Thyroid gland (tissue), 4 donors: ENCODE measurements at regions not wholly inside any gene's neighbourhood (a gene's known extent, or its start where the extent isn't known, plus 50 kb on each side); places are given as distances from the start of the nearest gene placed in this dataset.
"Not testable (repeated sequence)": the region's sequence is repeated elsewhere in the genome, so short reads cannot be mapped to it uniquely, and the experiment has no call there.

Experiments
- DNase-seq, 2 donors: peaks; one replicate each; pipeline ENCODE4 v3.0.0-alpha.2; 2019
- H3K27ac ChIP-seq, 3 donors: fragments of 200-600 bp; sonication (generic); 1 replicate in 2 of 3; 2 replicates in 1 of 3; pipeline ENCODE4 v1.5.1; 2016 to 2019; ENCODE audit warnings: mild to moderate bottlenecking in 1 of 3, moderate library complexity in 1 of 3
- H3K27me3 ChIP-seq: fragments of 200-600 bp; sonication (generic); one replicate; pipeline ENCODE4 v1.5.1; 2019
- H3K36me3 ChIP-seq, 2 donors: fragments of 200-600 bp; sonication (generic); one replicate each; pipeline ENCODE4 v1.5.1; 2016 to 2019
- H3K4me1 ChIP-seq, 2 donors: fragments of 200-600 bp; sonication (generic); one replicate each; pipeline ENCODE4 v1.5.1; 2017 to 2019
- H3K4me3 ChIP-seq, 3 donors: fragments of 200-600 bp; sonication (generic); replicated peaks in 1 of 3; 1 replicate in 2 of 3; 2 replicates in 1 of 3; pipeline ENCODE4 v1.5.1; 2016; ENCODE audit warnings: mild to moderate bottlenecking in 1 of 3
- H3K9me3 ChIP-seq: fragments of 200-600 bp; sonication (generic); one replicate; pipeline ENCODE4 v1.5.1; 2017
- CTCF ChIP-seq, 6 experiments: fragments of 200-600 bp in 3 of 6; fragments of 450-650 bp in 3 of 6; sonication (generic) in 3 of 6; IDR thresholded peaks; one replicate each; pipeline ENCODE4 v1.5.1; 2016 to 2019; ENCODE audit warnings: antibody characterized with exemption in 6 of 6, mild to moderate bottlenecking in 2 of 6, inconsistent platforms in 1 of 6, moderate library complexity in 1 of 6
- POLR2A ChIP-seq, 2 donors: fragments of 450-650 bp; IDR thresholded peaks; one replicate each; pipeline ENCODE4 v1.6.1; 2017; ENCODE audit warnings: antibody characterized with exemption in 2 of 2, mild to moderate bottlenecking in 2 of 2, moderate library complexity in 1 of 2
- WGBS, 2 donors: methylation state at CpG; one replicate each; pipeline ENCODE4 v1.1.5; 2017; 5-methylcytosine and 5-hydroxymethylcytosine counted together
- intact Hi-C: fragments of 100-400 bp; cut with DNase I; formaldehyde crosslinking; loops from one replicate; pipeline ENCODE4 v1.15.1; 2023

- Histone ChIP-seq H3K9me3 (no peaks in the 10 kb centered on the region), H3K4me3 (no peak overlapping the region), H3K36me3 (no peaks in the 10 kb centered on the region), H3K27me3 (no peaks in the 10 kb centered on the region), H3K27ac (no peak overlapping the region), H3K4me1 (no peaks in the 10 kb centered on the region)
- intact Hi-C loops, result no loop called here
- DNase-seq, result no peak
- 73 to 77% methylated on average over 4 of the region's 4 CpGs for WGBS, 2 donors
- no peak for TF ChIP-seq CTCF (IDR thresholded peaks at IDR 0.05)
- no peak for TF ChIP-seq POLR2A (IDR thresholded peaks at IDR 0.05)
These were observed 314.8 kb downstream of the PRELID2 start for GRCh38 chr5:145520335-145520734.

GRCh38 chr5:145517588-145517987 lies 317.6 kb downstream of the PRELID2 start:
- H3K27ac ChIP-seq, H3K4me3 ChIP-seq, DNase-seq, H3K4me1 ChIP-seq, intact Hi-C loops, H3K9me3 ChIP-seq, H3K27me3 ChIP-seq, H3K36me3 ChIP-seq: not testable (repeated sequence)

GRCh38 chr5:145511351-145511750 lies 323.8 kb downstream of the PRELID2 start:
- H3K9me3 ChIP-seq, result no peaks in the 10 kb centered on the region
- H3K4me1 ChIP-seq, result no peaks in the 10 kb centered on the region
- H3K27ac ChIP-seq, result no peak overlapping the region
- H3K27me3 ChIP-seq, result no peaks in the 10 kb centered on the region
- no peak overlapping the region for H3K4me3 ChIP-seq
- intact Hi-C loops, result no loop called here
- no peak for DNase-seq
- H3K36me3 ChIP-seq, result no peaks in the 10 kb centered on the region
- TF ChIP-seq POLR2A (IDR thresholded peaks at IDR 0.05) (no peak), CTCF (IDR thresholded peaks at IDR 0.05) (no peak)
- 91 to 93% methylated on average over 3 of the region's 3 CpGs for WGBS, 2 donors

GRCh38 chr5:145510769-145511168 lies 324.4 kb downstream of the PRELID2 start:
- TF ChIP-seq CTCF (IDR thresholded peaks at IDR 0.05), result no peak
- TF ChIP-seq POLR2A (IDR thresholded peaks at IDR 0.05), result no peak
- H3K9me3 ChIP-seq, result no peaks in the 10 kb centered on the region
- H3K4me3 ChIP-seq, result no peak overlapping the region
- WGBS, 2 donors, result 98 to 100% methylated on average over 2 of the region's 2 CpGs
- intact Hi-C loops, result no loop called here
- H3K36me3 ChIP-seq, result no peaks in the 10 kb centered on the region
- no peaks in the 10 kb centered on the region for H3K27me3 ChIP-seq
- DNase-seq, result no peak
- H3K27ac ChIP-seq, result no peak overlapping the region
- no peaks in the 10 kb centered on the region for H3K4me1 ChIP-seq

- no peaks in the 10 kb centered on the region for H3K9me3 ChIP-seq
- 48 to 56% methylated on average over 1 of the region's 1 CpG for WGBS, 2 donors
- H3K4me3 ChIP-seq, result no peak overlapping the region
- no peak overlapping the region for H3K27ac ChIP-seq
- no peaks in the 10 kb centered on the region for H3K36me3 ChIP-seq
- TF ChIP-seq POLR2A (IDR thresholded peaks at IDR 0.05) (no peak), CTCF (IDR thresholded peaks at IDR 0.05) (no peak)
- no peaks in the 10 kb centered on the region for H3K4me1 ChIP-seq
- intact Hi-C loops, result no loop called here
- no peak for DNase-seq
- H3K27me3 ChIP-seq, result no peaks in the 10 kb centered on the region
These were observed 324.8 kb downstream of the PRELID2 start for GRCh38 chr5:145510324-145510723.
